ENCODE measurements at regions not wholly inside any gene's neighbourhood (a gene's known extent, or its start where the extent isn't known, plus 50 kb on each side); places are given as distances from the start of the nearest gene placed in this dataset.
"Not testable (repeated sequence)": the region's sequence is repeated elsewhere in the genome, so short reads cannot be mapped to it uniquely, and the experiment has no call there.

DNA sequence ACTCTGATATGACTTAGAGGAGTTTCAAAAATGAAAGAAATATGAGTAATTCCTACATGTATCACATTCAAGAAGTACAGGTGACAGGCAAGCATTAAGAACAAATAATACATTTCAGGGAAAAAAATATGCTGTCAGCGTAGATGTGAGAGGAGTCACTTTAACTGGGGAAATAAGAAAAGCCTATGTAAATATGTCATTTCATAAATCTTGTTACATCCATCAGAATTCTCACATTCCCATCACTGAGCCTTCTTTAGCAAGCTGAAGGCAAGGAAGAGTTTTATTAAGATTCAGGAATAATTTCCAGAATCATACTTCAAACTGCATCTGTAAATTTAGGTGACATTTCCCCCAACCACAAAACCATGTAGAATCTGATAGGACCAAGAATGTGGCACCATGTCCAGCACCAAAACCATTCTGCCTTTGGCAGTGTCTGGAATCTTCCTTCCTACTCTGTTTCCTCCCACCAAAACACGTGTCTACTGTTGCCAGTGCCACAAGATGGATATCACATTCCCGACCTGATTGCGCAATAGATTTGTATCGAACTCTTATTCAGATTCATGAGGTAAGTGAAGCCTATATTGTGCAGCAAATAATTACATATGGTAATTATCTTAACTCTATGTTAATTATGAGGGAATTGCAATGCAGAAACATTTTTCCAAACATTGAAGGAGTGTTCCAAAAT lies 690.9 kb downstream of the ISL1 start:
- TF ChIP-seq, protein P1, sequence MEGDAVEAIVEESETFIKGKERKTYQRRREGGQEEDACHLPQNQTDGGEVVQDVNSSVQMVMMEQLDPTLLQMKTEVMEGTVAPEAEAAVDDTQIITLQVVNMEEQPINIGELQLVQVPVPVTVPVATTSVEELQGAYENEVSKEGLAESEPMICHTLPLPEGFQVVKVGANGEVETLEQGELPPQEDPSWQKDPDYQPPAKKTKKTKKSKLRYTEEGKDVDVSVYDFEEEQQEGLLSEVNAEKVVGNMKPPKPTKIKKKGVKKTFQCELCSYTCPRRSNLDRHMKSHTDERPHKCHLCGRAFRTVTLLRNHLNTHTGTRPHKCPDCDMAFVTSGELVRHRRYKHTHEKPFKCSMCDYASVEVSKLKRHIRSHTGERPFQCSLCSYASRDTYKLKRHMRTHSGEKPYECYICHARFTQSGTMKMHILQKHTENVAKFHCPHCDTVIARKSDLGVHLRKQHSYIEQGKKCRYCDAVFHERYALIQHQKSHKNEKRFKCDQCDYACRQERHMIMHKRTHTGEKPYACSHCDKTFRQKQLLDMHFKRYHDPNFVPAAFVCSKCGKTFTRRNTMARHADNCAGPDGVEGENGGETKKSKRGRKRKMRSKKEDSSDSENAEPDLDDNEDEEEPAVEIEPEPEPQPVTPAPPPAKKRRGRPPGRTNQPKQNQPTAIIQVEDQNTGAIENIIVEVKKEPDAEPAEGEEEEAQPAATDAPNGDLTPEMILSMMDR (conservative IDR thresholded peaks at IDR 0.05; ENCODE audit: low read length) = no peak
- no peak for TF ChIP-seq EZH2phosphoT487 (IDR thresholded peaks at IDR 0.05; ENCODE audit: borderline replicate concordance)
- no peak overlapping the region for H2AFZ ChIP-seq (ENCODE audit: low read length)
- H3K4me2 ChIP-seq (ENCODE audit: low read depth, low read length, poor library complexity, severe bottlenecking) = no peak overlapping the region
- H3K36me3 ChIP-seq (ENCODE audit: insufficient read depth, low read length) = no peaks in the 10 kb centered on the region
- no peak overlapping the region for H3K4me3 ChIP-seq (ENCODE audit: low read length, poor library complexity, severe bottlenecking)
- no peaks in the 10 kb centered on the region for H3K79me2 ChIP-seq (ENCODE audit: insufficient read depth, low read length)
- H3F3A ChIP-seq (ENCODE audit: low read depth) = no peaks in the 10 kb centered on the region
- no peaks in the 10 kb centered on the region for H3K9me3 ChIP-seq (ENCODE audit: insufficient read depth, low read depth, low read length)
- no peaks in the 10 kb centered on the region for H4K20me1 ChIP-seq (ENCODE audit: insufficient read depth, low read length, poor library complexity, severe bottlenecking)
- no peaks in the 10 kb centered on the region for H3K27me3 ChIP-seq (ENCODE audit: insufficient read depth, low read length, poor library complexity, severe bottlenecking)
- H3K9me2 ChIP-seq (replicated peaks; ENCODE audit: low read depth, low read length) = no peaks in the 10 kb centered on the region
- no peaks in the 10 kb centered on the region for H3K4me1 ChIP-seq (ENCODE audit: insufficient read depth, low read length, poor library complexity, severe bottlenecking)
- no peak overlapping the region for H3K9ac ChIP-seq (ENCODE audit: low read depth, low read length, poor library complexity, severe bottlenecking)

GRCh38 chr5:52077941-52078815 lies 694.9 kb downstream of the ISL1 start:
- Histone ChIP-seq H3F3A (ENCODE audit: low read depth) (no peaks in the 10 kb centered on the region), H3K9ac (ENCODE audit: low read depth, low read length, poor library complexity, severe bottlenecking) (no peak overlapping the region), H3K9me3 (ENCODE audit: insufficient read depth, low read depth, low read length) (no peaks in the 10 kb centered on the region; the same call in 1 of the 2 replicates), H4K20me1 (ENCODE audit: insufficient read depth, low read length, poor library complexity, severe bottlenecking) (no peaks in the 10 kb centered on the region), H2AFZ (ENCODE audit: low read length) (no peak overlapping the region), H3K4me2 (ENCODE audit: low read depth, low read length, poor library complexity, severe bottlenecking) (no peak overlapping the region), H3K27me3 (ENCODE audit: insufficient read depth, low read length, poor library complexity, severe bottlenecking) (no peaks in the 10 kb centered on the region), H3K4me3 (ENCODE audit: low read length, poor library complexity, severe bottlenecking) (no peak overlapping the region), H3K36me3 (ENCODE audit: insufficient read depth, low read length) (no peaks in the 10 kb centered on the region), H3K4me1 (ENCODE audit: insufficient read depth, low read length, poor library complexity, severe bottlenecking) (no peaks in the 10 kb centered on the region), H3K9me2 (replicated peaks; ENCODE audit: low read depth, low read length) (no peaks in the 10 kb centered on the region), H3K79me2 (ENCODE audit: insufficient read depth, low read length) (no peaks in the 10 kb centered on the region)
- no peak for TF ChIP-seq EZH2phosphoT487 (IDR thresholded peaks at IDR 0.05; ENCODE audit: borderline replicate concordance)
- TF ChIP-seq, protein P1 (conservative IDR thresholded peaks at IDR 0.05; ENCODE audit: low read length) = no peak

DNA sequence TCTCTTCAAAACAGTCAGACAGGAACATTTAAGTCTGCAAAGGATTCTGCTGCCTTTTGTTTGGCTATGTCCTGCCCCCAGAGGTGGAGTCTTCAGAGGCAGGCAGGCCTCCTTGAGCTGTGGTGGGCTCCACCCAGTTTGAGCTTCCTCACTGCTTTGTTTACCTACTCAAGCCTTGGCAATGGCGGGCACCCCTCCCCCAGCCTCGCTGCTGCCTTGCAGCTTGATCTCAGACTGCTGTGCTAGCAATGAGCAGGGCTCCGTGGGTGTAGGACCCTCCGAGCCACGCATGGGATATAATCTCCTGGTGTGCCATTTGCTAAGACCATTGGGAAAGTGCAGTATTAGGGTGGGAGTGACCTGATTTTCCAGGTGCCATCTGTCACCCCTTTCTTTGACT lies 685.4 kb upstream of the ITGA1 start:
- H3K4me2 ChIP-seq (ENCODE audit: low read depth, low read length, poor library complexity, severe bottlenecking); H4K20me1 ChIP-seq (ENCODE audit: insufficient read depth, low read length, poor library complexity, severe bottlenecking); H2AFZ ChIP-seq (ENCODE audit: low read length); H3K27me3 ChIP-seq (ENCODE audit: insufficient read depth, low read length, poor library complexity, severe bottlenecking); H3K9me2 ChIP-seq (replicated peaks; ENCODE audit: low read depth, low read length); H3K79me2 ChIP-seq (ENCODE audit: insufficient read depth, low read length); H3K9ac ChIP-seq (ENCODE audit: low read depth, low read length, poor library complexity, severe bottlenecking); H3K4me1 ChIP-seq (ENCODE audit: insufficient read depth, low read length, poor library complexity, severe bottlenecking); H3K4me3 ChIP-seq (ENCODE audit: low read length, poor library complexity, severe bottlenecking); H3K9me3 ChIP-seq (ENCODE audit: insufficient read depth, low read depth, low read length); H3F3A ChIP-seq (ENCODE audit: low read depth); H3K36me3 ChIP-seq (ENCODE audit: insufficient read depth, low read length): not testable (repeated sequence)
